GM10266 (cell line): ENCODE measurements at regions not wholly inside any gene's neighbourhood (a gene's known extent, or its start where the extent isn't known, plus 50 kb on each side); places are given as distances from the start of the nearest gene placed in this dataset.

Experiments used
- DNase-seq: peaks from one replicate; pipeline ENCODE4 v3.0.0; 2012; ENCODE audit errors: extremely low spot score
- TF ChIP-seq, protein P1 (sequence below): IDR thresholded peaks from 2 replicates; pipeline ENCODE4 v1.5.1; 2012; ENCODE audit warnings: mild to moderate bottlenecking, low read depth; ENCODE audit not compliant: control insufficient read depth, insufficient read depth; ENCODE audit errors: missing control alignments

DNA sequence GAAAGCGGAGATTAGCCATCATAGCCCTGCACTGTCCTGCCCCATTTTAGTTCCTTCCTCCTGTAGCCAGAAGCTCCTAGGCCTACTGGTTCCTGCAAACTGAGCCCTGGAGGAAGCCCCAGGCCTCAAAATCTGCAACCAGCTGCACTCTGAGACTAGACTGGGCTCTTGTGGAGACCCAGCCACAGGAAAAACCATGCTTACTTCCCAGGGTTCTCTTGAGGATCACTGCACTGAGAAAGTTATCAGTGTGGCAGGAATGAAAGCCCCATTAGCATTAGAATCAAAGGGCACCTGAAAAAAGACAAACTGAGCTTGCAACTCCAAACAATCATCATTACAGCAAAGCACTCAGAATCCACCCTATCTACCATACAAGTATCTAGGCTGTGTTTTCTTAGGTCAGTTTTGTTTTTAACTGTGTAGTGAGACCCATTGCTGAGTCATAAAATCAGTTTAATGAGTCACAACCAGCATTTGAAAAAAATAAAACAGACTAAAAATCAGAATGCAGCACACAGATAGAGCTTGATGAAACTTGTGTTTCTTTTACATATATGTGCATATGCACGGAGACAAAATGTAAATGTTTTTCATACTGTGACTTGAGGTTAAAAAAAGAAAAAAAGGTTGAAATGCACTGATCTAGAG lies 91.0 kb downstream of the UNC5CL start:
- DNase-seq: no peak
- TF ChIP-seq, protein P1, sequence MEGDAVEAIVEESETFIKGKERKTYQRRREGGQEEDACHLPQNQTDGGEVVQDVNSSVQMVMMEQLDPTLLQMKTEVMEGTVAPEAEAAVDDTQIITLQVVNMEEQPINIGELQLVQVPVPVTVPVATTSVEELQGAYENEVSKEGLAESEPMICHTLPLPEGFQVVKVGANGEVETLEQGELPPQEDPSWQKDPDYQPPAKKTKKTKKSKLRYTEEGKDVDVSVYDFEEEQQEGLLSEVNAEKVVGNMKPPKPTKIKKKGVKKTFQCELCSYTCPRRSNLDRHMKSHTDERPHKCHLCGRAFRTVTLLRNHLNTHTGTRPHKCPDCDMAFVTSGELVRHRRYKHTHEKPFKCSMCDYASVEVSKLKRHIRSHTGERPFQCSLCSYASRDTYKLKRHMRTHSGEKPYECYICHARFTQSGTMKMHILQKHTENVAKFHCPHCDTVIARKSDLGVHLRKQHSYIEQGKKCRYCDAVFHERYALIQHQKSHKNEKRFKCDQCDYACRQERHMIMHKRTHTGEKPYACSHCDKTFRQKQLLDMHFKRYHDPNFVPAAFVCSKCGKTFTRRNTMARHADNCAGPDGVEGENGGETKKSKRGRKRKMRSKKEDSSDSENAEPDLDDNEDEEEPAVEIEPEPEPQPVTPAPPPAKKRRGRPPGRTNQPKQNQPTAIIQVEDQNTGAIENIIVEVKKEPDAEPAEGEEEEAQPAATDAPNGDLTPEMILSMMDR: no peak

DNA sequence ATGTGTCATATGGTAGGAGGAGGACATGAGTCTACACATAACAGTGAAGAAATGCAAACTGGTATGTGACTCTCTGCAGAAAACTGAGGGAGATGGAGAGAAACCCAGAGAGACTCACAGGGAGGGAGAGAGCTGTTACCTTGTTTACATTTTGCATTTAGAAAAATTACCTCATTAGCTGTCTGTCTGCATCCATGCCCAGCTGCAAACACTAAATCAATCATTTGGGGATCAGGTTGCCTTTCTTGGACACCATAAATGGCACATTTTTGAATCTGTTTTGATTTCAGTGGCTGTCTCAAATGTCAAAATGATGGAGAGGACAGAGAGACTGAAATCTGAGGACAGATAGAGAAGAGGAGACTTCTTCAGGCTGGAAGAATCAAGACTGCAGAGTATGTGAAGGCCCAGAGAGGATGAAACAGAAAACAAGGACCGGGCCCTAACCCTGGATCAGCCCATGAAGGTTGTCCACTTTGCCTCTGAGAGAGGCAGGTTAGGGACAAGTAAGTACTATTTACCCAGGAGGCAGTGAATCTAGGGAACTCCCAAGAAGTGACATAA lies 92.2 kb downstream of the UNC5CL start:
- TF ChIP-seq, protein P1: no peak
- DNase-seq: no peak

DNA sequence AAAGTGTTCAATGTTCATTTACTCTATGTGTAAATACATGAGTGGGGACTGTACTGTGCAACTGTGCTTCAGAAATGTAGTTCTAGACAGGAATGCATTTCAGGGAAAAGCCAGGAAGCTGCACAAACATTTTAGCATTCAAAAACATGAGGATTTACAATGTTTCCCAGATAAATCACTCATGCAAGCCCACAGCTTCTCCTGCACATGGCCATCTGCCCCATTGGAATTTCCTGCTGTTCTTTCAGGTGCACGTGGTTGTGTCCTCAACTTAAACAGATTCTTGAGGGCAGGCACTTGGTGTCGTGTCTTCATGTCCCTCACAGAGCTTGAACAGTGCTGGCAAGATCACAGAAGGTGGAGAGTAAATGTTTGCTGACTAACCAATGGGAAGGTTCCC lies 101.5 kb downstream of the UNC5CL start:
- no peak for DNase-seq
- TF ChIP-seq, protein P1: no peak

DNA sequence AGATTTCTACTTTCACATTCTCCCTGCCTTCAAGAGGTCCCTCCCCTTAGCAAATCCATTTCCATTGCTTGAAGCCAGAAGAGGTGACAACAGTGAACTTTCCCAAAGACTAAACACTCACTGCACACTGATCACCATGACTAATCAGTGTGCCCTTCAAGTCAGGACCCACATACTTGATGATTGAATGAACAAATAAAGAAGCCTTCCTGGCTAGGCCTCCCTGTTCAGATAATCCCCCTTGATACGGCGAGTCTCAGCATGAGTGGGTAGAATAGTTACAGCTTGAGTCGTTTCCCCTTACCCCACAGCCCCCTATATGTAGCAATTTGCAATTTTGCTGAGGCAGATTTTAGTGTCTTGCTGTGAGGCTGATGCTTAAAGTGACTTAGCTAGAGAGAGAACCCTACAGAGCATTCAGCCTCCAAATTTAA lies 102.2 kb downstream of the UNC5CL start:
- TF ChIP-seq, protein P1: no peak
- no peak for DNase-seq

DNA sequence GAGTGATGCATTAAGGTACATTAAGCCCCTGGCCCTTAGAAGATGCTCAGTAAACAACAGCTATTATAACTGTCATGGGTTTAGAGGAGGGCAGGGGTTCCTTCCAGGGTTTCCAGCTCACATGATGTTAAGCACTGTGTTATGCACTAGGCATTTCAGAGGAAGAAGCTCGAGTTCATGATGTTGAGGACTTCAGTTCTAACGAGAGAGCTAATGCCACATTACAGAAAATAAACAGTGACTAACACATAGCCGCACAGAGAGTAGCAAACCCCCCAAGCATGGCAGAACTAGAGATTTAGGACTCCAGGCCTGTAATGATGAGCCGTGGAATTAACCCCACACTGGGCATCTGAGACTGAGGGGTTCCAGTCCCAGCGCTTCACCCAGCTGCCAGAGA lies 105.2 kb downstream of the UNC5CL start:
- TF ChIP-seq, protein P1: no peak
- DNase-seq: no peak

DNA sequence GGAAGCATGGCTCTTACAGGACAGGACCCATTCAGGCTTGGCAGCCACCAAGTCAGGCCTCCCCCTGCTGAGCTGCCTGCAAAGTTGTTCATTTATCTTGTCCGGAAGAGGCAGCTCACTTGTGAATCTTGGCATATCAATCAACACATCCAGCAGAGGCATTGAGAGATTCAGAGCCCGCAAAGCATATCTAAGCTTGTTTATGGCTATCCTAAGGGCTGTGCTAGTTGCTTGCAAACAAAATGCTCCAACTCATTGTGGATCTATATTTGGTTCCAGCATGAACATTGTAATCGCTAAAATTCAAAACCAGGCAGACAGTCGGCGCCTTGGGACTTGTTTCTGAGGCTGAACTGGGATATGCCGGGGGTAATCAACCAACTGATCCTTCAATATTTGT lies 106.1 kb downstream of the UNC5CL start:
- TF ChIP-seq, protein P1: no peak

GRCh38 chr6:40932366-40932765 lies 106.7 kb downstream of the UNC5CL start:
- no peak for DNase-seq
- TF ChIP-seq, protein P1: no peak

More for the DNA sequence above, 106.1 kb downstream of the UNC5CL start:
- DNase-seq: no peak
